OCI-LY3 (cell line): ENCODE measurements at regions not wholly inside any gene's neighbourhood (a gene's known extent, or its start where the extent isn't known, plus 50 kb on each side); places are given as distances from the start of the nearest gene placed in this dataset.

Source experiments
- H2AFZ ChIP-seq: fragments of 200-600, 300-600 bp; shearing (Covaris generic); 2 replicates; pipeline ENCODE4 v1.6.0; 2014; ENCODE audit warnings: antibody characterized with exemption, low read depth, low read length
- H3K27ac ChIP-seq: fragments of 200-600, 300-600 bp; sonication (generic); 2 replicates; pipeline ENCODE4 v1.5.1; 2014; ENCODE audit warnings: mild to moderate bottlenecking, low read length, moderate library complexity, mixed read lengths
- H3K27me3 ChIP-seq: fragments of 200-600, 300-600 bp; sonication (generic); 2 replicates; pipeline ENCODE4 v1.6.1; 2014; ENCODE audit warnings: low read depth, low read length, mixed read lengths
- H3K36me3 ChIP-seq: fragments of 200-600, 300-600 bp; sonication (generic); replicated peaks from 2 replicates; pipeline ENCODE3; 2014; ENCODE audit warnings: low read depth, low read length, mixed read lengths
- H3K4me1 ChIP-seq: fragments of 300-600, 200-600 bp; sonication (generic); 2 replicates; pipeline ENCODE4 v1.6.1; 2014; ENCODE audit warnings: low read length, mixed read lengths
- H3K4me2 ChIP-seq: fragments of 200-600, 300-600 bp; sonication (generic); 2 replicates; pipeline ENCODE4 v1.6.1; 2014; ENCODE audit warnings: low read length, mixed read lengths
- H3K4me3 ChIP-seq: fragments of 300-600, 200-600 bp; sonication (generic); 2 replicates; pipeline ENCODE4 v1.5.1; 2014; ENCODE audit warnings: antibody characterized with exemption, mild to moderate bottlenecking, low read length, moderate library complexity
- H3K79me2 ChIP-seq: fragments of 300-600, 200-600 bp; shearing (Covaris generic); 2 replicates; pipeline ENCODE4 v1.6.1; 2014; ENCODE audit warnings: mild to moderate bottlenecking, low read length, mixed read lengths
- H3K9ac ChIP-seq: fragments of 300-600, 200-600 bp; shearing (Covaris generic); 2 replicates; pipeline ENCODE4 v1.6.0; 2014; ENCODE audit warnings: mild to moderate bottlenecking, low read length, moderate library complexity
- H3K9me3 ChIP-seq: fragments of 200-600, 300-600 bp; shearing (Covaris generic); 2 replicates; pipeline ENCODE4 v1.6.1; 2014; ENCODE audit warnings: low read length, mixed read lengths; ENCODE audit not compliant: insufficient read depth
- H4K20me1 ChIP-seq: fragments of 200-600, 300-600 bp; sonication (generic); 2 replicates; pipeline ENCODE4 v1.6.1; 2016; ENCODE audit warnings: low read length, mixed read lengths; ENCODE audit not compliant: insufficient read depth
- EZH2phosphoT487 ChIP-seq: fragments of 200-600 bp; shearing (Covaris generic); IDR thresholded peaks from 2 replicates; pipeline ENCODE4 v1.6.1; 2018; ENCODE audit warnings: antibody characterized with exemption, mixed run types, low read depth
- TF ChIP-seq, protein P1 (sequence below): fragments of 200-600, 300-600 bp; sonication (generic); IDR thresholded peaks from 2 replicates; pipeline ENCODE4 v1.5.1; 2014; ENCODE audit warnings: antibody characterized with exemption, low read length, low read depth

DNA sequence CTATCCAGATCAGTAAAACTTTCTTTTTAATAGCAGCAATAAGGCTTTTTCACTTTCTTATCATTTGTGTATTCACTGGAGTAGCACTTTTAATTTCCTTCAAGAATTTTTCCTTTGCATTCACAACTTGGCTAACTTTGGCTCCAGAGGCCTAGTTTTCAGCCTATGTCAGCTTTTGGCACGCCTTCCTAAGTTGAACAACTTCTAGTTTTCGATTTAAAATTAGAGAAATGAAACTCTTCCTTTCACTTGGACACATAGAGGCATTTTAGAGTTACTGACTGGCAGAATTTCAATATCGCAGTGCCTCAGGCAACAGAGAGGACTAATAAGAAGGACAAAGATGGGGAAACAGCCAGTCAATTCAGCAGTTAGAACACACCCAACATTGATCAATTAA lies 577.4 kb downstream of the DSC3 start:
- H2AFZ ChIP-seq, result no peak overlapping the region
- H3K9me3 ChIP-seq, result no peaks in the 10 kb centered on the region
- no peak overlapping the region for H3K4me3 ChIP-seq
- H3K79me2 ChIP-seq, result no peaks in the 10 kb centered on the region
- H3K36me3 ChIP-seq, result no peaks in the 10 kb centered on the region
- no peak overlapping the region for H3K4me2 ChIP-seq
- H3K4me1 ChIP-seq, result peaks cover 4% of the 10 kb centered on the region; the same call in 1 of the 2 replicates
- no peak for TF ChIP-seq EZH2phosphoT487
- TF ChIP-seq, protein P1, sequence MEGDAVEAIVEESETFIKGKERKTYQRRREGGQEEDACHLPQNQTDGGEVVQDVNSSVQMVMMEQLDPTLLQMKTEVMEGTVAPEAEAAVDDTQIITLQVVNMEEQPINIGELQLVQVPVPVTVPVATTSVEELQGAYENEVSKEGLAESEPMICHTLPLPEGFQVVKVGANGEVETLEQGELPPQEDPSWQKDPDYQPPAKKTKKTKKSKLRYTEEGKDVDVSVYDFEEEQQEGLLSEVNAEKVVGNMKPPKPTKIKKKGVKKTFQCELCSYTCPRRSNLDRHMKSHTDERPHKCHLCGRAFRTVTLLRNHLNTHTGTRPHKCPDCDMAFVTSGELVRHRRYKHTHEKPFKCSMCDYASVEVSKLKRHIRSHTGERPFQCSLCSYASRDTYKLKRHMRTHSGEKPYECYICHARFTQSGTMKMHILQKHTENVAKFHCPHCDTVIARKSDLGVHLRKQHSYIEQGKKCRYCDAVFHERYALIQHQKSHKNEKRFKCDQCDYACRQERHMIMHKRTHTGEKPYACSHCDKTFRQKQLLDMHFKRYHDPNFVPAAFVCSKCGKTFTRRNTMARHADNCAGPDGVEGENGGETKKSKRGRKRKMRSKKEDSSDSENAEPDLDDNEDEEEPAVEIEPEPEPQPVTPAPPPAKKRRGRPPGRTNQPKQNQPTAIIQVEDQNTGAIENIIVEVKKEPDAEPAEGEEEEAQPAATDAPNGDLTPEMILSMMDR, result no peak
- no peaks in the 10 kb centered on the region for H4K20me1 ChIP-seq
- H3K27me3 ChIP-seq, result no peaks in the 10 kb centered on the region
- H3K27ac ChIP-seq, result no peak overlapping the region
- no peak overlapping the region for H3K9ac ChIP-seq

DNA sequence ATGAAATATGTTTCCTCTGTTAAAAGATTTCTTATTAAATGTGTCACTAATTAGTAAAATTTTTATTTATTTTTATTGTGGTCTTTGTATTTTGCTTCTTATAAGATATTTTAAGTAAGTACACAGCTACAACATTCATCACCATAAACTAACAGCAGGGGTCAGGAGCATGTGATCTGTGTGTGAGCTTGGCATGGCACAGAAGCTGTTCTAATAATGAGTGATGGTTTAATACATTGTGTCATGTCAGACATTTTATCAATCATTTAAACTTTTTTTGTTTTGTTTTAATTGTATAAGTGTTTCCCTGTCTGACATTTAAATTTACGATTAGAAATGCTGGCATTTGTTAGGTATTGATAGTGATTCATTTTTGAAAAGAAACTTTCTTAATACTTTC lies 585.4 kb downstream of the DSC3 start:
- Histone ChIP-seq H2AFZ (no peak overlapping the region), H3K27me3 (no peaks in the 10 kb centered on the region), H3K4me1 (no peaks in the 10 kb centered on the region), H3K4me2 (no peak overlapping the region), H3K27ac (no peak overlapping the region), H4K20me1 (no peaks in the 10 kb centered on the region), H3K4me3 (no peak overlapping the region), H3K9me3 (no peaks in the 10 kb centered on the region), H3K9ac (no peak overlapping the region), H3K79me2 (no peaks in the 10 kb centered on the region), H3K36me3 (no peaks in the 10 kb centered on the region)
- TF ChIP-seq, protein P1, result no peak
- no peak for TF ChIP-seq EZH2phosphoT487

DNA sequence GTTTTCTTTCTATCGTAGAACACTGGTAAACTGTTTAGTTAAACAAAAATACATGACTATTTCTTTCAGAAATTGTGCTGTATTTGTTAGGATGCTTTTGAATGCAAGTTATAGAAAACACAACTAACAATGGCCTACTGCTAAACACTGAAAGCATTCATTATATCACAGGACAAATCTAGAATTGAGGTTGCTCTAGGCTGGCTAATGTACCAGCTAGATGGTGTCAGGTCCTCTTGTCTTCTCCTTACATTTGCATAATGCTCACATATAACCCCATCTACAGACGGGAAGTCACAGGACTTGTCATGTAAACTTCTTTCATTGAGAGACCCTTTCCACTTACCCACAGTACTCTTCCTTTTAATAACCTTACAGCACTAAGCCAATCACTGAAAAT lies 586.8 kb downstream of the DSC3 start:
- H4K20me1 ChIP-seq, result no peaks in the 10 kb centered on the region
- no peaks in the 10 kb centered on the region for H3K27me3 ChIP-seq
- no peak for TF ChIP-seq EZH2phosphoT487
- TF ChIP-seq, protein P1, result no peak
- no peak overlapping the region for H3K27ac ChIP-seq
- no peak overlapping the region for H3K9ac ChIP-seq
- no peaks in the 10 kb centered on the region for H3K4me1 ChIP-seq
- H3K4me2 ChIP-seq, result no peak overlapping the region
- no peak overlapping the region for H2AFZ ChIP-seq
- H3K36me3 ChIP-seq, result no peaks in the 10 kb centered on the region
- no peak overlapping the region for H3K4me3 ChIP-seq
- no peaks in the 10 kb centered on the region for H3K9me3 ChIP-seq
- H3K79me2 ChIP-seq, result no peaks in the 10 kb centered on the region

DNA sequence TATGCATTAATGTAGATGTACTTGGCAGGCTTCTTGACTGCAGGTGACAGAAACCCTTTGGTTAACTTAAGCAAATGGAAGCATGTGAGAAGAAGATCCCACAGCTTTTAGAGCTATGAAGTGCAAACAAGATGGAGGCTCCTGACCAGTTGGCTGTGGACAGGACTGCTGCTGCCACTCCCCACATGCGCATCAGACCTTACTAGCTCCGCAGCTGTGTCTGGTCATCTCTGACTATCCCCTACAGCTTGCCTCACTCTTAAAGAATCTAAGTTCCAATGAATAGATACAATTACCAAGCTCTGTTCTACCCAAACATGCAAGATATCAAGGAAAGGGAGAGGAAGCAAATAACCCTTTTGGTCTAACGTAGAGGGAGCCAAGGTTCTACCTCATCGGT lies 587.6 kb downstream of the DSC3 start:
- no peak overlapping the region for H3K4me3 ChIP-seq
- TF ChIP-seq, protein P1, result no peak
- no peak for TF ChIP-seq EZH2phosphoT487
- no peak overlapping the region for H3K4me2 ChIP-seq
- H4K20me1 ChIP-seq, result no peaks in the 10 kb centered on the region
- no peak overlapping the region for H2AFZ ChIP-seq
- H3K27ac ChIP-seq, result no peak overlapping the region
- no peaks in the 10 kb centered on the region for H3K79me2 ChIP-seq
- H3K36me3 ChIP-seq, result no peaks in the 10 kb centered on the region
- H3K4me1 ChIP-seq, result no peaks in the 10 kb centered on the region
- H3K27me3 ChIP-seq, result no peaks in the 10 kb centered on the region
- H3K9ac ChIP-seq, result no peak overlapping the region
- no peaks in the 10 kb centered on the region for H3K9me3 ChIP-seq
